OCI-LY3 (cell line): ENCODE measurements at regions not wholly inside any gene's neighbourhood (a gene's known extent, or its start where the extent isn't known, plus 50 kb on each side); places are given as distances from the start of the nearest gene placed in this dataset.

ENCODE experiments used
- CTCF ChIP-seq: fragments of 200-600, 300-600 bp; sonication (generic); IDR thresholded peaks from 2 replicates; pipeline ENCODE4 v1.5.1; 2014; ENCODE audit warnings: antibody characterized with exemption, low read length, low read depth
- EZH2phosphoT487 ChIP-seq: fragments of 200-600 bp; shearing (Covaris generic); IDR thresholded peaks from 2 replicates; pipeline ENCODE4 v1.6.1; 2018; ENCODE audit warnings: antibody characterized with exemption, mixed run types, low read depth

GRCh38 chr5:162429142-162429541 is 361.6 kb downstream of the GABRG2 start:
- no peak for TF ChIP-seq CTCF
- TF ChIP-seq EZH2phosphoT487: no peak
